HG03521 (cell line): ENCODE measurements at regions not wholly inside any gene's neighbourhood (a gene's known extent, or its start where the extent isn't known, plus 50 kb on each side); places are given as distances from the start of the nearest gene placed in this dataset.

ENCODE experiments used
- ATAC-seq: cut with Tn5 transposase; IDR thresholded peaks from one replicate; pipeline ENCODE4 v1.9.1; 2021; ENCODE audit warnings: mild to moderate bottlenecking, moderate library complexity; ENCODE audit not compliant: unreplicated experiment

DNA sequence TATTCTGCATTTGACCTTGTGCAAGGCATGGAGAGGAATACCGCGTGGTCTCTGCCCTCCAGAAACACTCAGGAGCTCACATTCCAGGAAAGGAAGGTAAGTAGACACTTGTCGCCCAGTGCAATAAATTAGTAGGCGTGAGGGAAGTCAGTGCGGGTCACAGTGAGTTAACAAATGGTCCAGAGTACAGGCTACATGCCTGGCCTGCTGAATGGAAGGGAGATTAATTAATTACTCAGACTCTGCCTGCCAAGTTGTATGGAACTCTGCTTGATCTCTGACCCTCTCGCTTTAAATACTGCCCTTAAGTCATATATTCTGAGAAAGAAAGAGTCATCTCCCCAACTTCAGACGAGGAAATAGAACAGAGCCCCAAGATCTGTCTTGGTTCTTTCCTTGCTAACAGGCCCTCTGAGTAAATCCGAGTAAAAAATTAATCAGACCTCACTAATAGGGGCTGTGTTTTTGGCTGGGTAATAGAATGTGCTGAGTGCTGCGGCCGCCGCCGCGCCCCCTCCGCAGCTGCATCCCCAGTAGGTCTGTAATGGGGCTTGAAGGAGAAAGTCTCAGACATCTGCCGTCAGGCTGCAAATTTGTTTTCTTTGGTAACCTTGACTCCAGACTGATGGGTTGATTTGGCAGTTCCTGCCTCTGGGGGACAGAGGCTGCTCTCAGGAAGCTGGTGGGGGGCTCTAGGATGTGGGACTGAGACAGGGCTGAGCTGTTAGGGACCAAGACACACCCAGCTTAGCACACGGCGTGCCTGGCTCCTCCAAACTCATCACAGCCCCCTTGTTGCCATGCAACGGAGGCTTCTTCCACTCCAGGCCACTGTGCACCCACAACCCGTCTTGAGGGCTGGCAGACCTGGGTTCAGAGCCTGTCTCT lies 144.4 kb downstream of the NSG2 start:
- no peak for ATAC-seq

- ATAC-seq, result no peak
Measured at GRCh38 chr5:174191076-174191475, 145.6 kb downstream of the NSG2 start.

GRCh38 chr5:174191850-174192655 lies 146.5 kb downstream of the NSG2 start:
- ATAC-seq, result no peak

DNA sequence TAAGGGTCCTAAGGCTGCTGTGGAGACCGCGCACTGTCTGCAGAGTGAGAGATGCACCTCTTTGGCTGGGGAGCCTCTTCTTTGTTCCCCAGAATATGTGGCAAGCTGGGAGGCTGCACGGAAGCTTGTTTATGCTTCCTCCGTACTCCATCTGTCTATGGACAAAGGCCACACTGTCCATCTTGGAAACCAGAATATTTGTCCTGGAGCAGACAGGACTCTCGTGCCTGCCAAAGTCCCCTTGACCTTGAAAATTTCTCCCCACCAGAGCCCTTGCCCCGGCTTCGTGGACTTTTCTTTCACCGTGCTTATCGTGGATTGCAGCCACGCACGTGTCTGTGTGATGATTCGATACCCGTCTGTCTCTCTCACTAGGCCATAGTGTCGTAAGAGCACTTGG lies 147.4 kb downstream of the NSG2 start:
- no peak for ATAC-seq

DNA sequence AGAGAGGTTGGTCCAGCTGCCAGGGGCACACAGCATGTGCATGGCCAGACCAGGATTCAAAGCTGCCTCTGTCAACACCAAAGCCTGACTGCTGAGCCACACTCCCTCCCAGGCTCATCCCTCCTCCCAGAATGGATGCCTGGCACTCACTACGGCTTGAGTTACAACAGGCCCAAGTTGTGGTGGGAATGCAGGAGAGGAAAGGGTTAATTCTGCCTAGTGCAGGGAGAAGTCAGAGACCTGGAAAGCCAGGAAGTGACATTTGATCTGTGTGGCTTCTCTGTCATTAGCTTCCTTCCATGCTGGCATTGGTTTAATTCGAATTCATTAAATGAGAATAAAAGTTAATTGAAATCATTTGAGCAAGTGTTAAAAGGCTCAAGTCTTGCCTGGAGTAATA lies 150.0 kb downstream of the NSG2 start:
- ATAC-seq, result no peak

- no peak for ATAC-seq
Measured at GRCh38 chr5:174197929-174198328, 152.4 kb downstream of the NSG2 start.

- no peak for ATAC-seq
Measured at GRCh38 chr5:174198541-174198940, 153.0 kb downstream of the NSG2 start.

DNA sequence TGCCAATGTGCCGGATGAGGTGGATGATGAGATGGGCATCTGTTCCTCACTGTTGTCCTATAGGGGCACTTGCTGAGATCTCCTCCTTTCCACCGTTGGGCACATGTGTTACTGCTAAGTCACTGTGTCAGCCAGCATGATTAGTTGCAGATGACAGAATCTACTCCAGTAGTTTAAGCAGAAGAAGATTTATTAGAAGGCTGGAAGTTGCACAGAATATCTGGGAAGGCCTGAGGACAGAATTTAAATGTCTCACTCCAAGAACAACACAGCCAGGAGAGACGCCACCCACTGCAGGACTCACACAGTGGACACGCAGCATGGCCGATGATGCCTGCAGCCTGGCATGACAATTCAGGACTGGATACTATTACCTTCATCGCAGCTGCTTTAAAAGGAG lies 157.5 kb downstream of the NSG2 start:
- no peak for ATAC-seq

GRCh38 chr5:174204535-174205313 lies 159.2 kb downstream of the NSG2 start:
- ATAC-seq, result no peak

GRCh38 chr5:174205939-174206338 lies 160.4 kb downstream of the NSG2 start:
- no peak for ATAC-seq

DNA sequence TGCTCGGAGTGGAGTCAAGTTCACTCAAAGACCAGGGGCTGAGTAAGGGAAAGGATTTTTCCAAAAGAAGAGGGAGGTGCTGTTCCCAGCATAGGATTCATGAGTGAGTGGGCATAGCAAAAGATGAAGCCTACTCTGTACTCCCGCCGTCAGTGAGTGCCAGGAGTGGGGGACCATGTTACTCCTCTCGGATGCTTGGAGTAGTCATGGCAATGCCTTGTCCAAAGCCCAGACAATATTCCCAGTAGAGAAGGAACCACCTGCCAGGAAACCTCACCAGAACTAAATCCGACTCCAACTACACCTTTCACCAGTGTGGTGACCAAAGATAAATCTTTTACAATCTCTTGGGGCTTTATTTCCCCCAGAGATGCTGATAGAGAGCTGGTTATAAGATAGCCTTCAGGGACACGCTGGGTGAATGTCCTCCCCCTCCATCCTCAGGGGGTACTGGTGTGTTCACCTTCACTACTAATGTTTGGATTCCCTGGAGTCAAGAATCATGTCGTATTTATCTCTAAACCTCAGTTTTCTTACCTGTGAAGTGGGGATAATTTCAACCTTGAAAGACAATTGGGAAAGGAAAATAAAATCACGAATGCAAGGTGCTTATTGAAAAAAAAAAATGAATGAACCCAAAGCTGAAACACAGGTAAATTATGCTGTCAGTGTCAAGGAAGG lies 165.2 kb downstream of the NSG2 start:
- ATAC-seq, result no peak

DNA sequence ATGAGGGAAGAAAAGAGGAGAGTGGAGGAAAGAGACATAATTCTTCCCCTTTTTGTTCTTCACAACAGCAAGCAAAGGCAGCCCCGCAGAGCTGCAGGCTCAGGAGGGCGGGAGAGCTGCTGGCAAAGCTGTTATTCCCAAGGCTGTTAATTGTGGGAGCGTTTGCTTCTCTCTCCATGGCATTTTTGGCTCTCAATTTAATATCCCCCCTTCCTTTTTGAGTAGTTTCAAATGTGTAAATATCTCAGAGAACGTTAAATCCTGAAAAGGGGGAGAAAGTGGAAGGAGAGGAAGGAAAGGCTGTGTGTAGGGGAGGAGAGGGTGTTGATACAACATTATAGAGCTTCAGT lies 165.7 kb downstream of the NSG2 start:
- ATAC-seq, result no peak

- no peak for ATAC-seq
Measured at GRCh38 chr5:174217527-174217926, 172.0 kb downstream of the NSG2 start.

- no peak for ATAC-seq
Measured at GRCh38 chr5:174218162-174218561, 172.7 kb downstream of the NSG2 start.

DNA sequence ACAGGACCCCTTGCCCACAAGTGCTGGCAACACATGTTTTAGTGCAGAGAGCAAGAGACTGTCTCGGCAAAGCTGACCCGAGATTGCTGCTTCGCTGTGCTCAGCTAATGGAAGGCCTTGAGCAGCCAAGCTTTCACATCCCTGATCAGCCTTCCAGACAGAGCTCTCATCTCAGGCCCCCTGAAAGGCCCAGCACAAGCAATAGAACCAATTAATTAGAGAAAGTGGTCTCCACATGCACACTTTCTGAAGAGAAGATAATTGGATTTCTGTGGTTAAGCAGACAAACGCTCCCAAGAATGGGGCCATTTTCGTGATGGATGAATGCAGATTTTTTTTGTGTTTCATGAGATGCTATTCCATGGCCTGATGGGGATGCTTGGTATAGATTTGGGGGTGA lies 174.9 kb downstream of the NSG2 start:
- ATAC-seq, result no peak

DNA sequence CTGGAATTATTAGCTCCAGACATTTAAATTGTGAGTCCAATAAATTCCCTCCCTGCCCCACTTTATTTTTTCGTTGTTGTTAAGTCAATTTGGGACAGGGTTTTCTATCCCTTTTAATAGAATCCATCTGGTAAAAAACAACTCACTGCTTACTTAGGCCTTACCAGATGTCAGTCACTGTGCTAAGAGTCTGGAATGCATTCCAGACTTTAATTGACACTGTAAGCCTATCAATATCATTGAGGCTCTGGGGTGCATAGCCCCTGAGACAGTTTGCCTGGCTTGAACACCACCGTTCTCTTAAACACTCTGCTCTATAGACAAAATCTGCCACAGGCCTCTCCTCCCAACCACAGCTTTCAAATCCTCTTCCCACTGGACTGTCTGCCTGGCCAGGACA lies 175.9 kb downstream of the NSG2 start:
- no peak for ATAC-seq

DNA sequence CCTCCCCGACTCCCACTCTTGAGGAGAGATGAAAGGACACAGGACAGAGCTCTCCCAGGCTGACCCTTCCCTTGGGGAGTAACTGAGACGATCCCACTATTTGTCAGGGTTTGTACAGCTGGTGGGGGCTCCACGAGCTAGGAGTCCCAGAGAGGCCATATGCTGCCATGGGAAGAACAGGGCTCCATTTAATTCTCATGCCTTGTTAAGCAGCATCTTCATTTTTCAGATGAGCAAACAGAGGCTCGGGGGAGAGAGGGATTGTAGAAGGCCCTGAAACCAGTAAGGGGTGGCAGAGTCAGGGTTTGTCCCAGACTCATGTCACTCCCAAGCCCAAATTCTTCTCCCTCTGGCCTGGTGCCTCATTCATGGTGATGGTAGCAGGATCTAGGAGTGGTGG lies 176.4 kb downstream of the NSG2 start:
- no peak for ATAC-seq

DNA sequence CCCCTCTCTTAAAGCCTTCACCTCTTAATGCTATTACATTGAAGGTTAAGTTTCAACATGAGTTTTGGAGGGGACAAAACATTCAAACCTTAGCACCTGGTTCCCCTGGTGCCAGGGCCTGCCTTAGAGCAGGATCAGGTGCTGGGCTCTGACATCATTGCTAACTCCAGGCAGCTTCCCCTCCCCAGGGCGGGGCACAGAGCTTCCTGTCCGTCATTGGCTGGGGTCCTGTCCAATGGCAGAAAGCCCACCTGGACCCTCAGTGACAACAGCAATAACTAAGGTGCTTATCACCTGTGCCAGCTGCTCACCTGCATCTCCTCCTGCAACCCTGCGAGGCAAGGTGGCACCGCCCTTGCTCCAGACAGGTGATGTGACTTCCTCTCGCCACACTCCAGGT lies 177.4 kb downstream of the NSG2 start:
- no peak for ATAC-seq

DNA sequence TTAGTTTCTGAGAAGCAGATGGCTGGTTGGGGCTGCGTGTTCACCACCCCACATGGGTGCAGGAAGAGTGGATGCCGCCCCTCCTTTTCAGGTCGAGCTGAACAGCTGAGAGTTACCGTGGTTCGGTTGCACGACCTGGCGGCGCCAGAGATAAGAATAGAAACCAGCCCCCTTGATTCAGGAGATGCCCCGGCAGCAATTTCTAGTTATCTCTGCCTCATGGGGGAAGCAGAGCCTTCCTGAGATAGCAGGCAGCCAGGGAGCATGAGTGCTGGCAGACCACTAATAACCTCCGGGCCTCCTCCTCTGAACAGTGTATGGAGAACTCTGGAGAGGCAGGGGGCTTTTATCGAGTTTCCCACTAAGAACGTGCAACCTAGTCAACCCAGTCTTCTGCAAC lies 177.8 kb downstream of the NSG2 start:
- no peak for ATAC-seq

- ATAC-seq, result no peak
Measured at GRCh38 chr5:174229068-174229467, 183.6 kb downstream of the NSG2 start.
